SK-N-MC (cell line): ENCODE measurements at regions not wholly inside any gene's neighbourhood (a gene's known extent, or its start where the extent isn't known, plus 50 kb on each side); places are given as distances from the start of the nearest gene placed in this dataset.

Source experiments
- EZH2 ChIP-seq: fragments of 200-600 bp; sonication (generic); IDR thresholded peaks from one replicate; pipeline ENCODE4 v1.6.1; 2017; ENCODE audit warnings: antibody characterized with exemption
- POLR2AphosphoS5 ChIP-seq: IDR thresholded peaks from 2 replicates; pipeline ENCODE4 v1.6.1; 2012; ENCODE audit warnings: mild to moderate bottlenecking, low read depth, low read length, borderline replicate concordance

GRCh38 chr12:124446364-124446763 is 121.0 kb downstream of the NCOR2 start:
- TF ChIP-seq EZH2: no peak
- no peak for TF ChIP-seq POLR2AphosphoS5
